GM21381 (cell line): ENCODE measurements at regions not wholly inside any gene's neighbourhood (a gene's known extent, or its start where the extent isn't known, plus 50 kb on each side); places are given as distances from the start of the nearest gene placed in this dataset.
"Not testable (repeated sequence)": the region's sequence is repeated elsewhere in the genome, so short reads cannot be mapped to it uniquely, and the experiment has no call there.

Experiments used
- ATAC-seq: cut with Tn5 transposase; IDR thresholded peaks from one replicate; pipeline ENCODE4 v1.9.1; 2021; ENCODE audit warnings: mild to moderate bottlenecking, moderate library complexity; ENCODE audit not compliant: unreplicated experiment

DNA sequence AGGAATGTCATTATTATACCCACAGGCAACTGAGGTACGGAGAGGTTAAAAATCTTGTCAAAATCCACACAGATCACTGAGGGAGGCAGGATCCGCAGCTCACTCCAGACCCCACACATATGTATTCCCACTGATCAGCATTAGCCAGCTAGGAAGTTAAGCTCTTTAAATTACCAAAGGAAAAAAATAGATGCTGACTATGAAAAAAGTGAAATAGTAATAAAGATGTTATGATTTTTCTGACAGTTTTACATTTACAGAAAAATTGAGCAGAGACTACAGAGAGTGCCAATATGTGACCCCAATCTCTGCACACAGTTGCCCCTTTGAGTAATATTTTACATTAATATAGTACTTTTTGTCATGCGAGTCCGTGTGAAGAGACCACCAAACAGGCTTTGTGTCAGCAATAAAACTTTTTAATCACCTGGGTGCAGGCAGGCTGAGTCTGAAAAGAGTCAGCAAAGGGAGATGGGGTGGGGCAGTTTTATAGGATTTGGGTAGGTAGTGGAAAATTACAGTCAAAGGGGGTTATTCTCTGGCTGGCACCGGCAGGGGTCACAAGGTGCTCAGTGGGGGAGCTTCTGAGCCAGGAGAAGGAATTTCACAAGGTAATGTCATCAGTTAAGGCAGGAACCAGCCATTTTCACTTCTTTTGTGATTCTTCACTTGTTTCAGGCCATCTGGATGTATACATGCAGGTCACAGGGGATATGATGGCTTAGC lies 61.9 kb upstream of the NAA35 start:
- not testable (repeated sequence) for ATAC-seq

DNA sequence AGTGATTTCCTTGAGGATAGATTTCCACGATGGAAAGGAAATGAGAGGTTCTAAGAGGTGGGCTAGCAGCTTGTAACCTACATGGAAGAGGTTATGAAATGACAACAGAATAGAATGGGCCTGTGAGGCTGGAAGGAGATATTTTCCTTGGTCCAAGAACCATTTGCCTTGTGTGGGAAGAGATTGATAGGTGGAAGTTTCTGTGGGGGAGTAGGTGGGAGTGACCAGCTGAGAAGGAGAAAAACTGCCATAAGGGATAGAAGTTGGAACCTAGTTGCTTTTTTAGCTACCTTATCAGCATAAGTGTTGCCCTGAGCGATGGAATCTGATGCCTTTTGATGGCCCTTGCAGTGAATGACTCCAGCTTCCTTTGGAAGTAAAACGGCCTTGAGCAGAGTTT lies 60.4 kb upstream of the NAA35 start:
- ATAC-seq, result not testable (repeated sequence)

DNA sequence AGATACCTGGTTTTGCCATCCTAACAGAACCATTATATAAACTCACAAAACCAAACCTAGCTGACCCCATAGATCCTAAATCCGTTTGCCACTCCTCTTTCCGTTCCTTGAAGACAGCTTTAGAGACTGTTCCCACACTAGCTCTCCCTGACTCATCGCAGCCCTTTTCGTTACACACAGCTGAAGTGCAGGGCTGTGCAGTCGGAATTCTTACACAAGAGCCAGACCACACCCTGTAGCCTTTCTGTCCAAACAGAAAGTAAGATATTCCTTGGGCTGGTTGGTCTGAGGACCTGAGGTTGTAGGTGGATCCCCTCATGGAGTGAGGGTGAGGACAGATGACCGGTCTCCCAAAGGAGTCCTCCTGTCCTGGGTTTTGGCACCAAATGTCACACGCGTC lies 56.7 kb upstream of the NAA35 start:
- no peak for ATAC-seq

DNA sequence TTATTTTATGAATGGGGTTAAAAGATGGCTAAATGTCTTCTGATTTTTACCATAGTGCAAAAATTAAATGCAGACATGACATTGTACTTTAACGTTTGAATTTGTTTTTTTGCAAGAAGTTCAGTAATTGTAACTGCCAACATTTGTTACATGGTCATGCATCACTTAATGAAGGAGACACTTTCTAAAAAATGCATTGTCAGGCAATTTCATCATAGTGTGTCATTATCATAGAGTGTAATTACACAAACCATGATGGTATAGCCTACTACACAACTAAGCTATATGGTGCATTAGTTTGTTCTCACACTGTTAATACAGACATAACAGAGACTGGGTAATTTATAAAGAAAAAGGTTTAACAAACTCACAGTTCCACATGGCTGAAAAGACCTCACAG lies 50.0 kb upstream of the NAA35 start:
- ATAC-seq, result no peak
